ENCODE measurements at regions not wholly inside any gene's neighbourhood (a gene's known extent, or its start where the extent isn't known, plus 50 kb on each side); places are given as distances from the start of the nearest gene placed in this dataset.

GRCh38 chr14:84485036-84485435 lies 1044.9 kb upstream of the FLRT2 start:
- no peak overlapping the region for H3K4me2 ChIP-seq (ENCODE audit: low read length)
- no peak for TF ChIP-seq EZH2 (IDR thresholded peaks at IDR 0.05; ENCODE audit: borderline replicate concordance, low read length)
- TF ChIP-seq CTCF (IDR thresholded peaks at IDR 0.05; ENCODE audit: low read length) = no peak
- H3K27me3 ChIP-seq (ENCODE audit: insufficient read depth, low read length) = no peaks in the 10 kb centered on the region
- H3F3A ChIP-seq (ENCODE audit: insufficient read depth, low read length) = no peaks in the 10 kb centered on the region
- H3K36me3 ChIP-seq (ENCODE audit: insufficient read depth, low read length) = no peaks in the 10 kb centered on the region
- no peaks in the 10 kb centered on the region for H4K20me1 ChIP-seq (ENCODE audit: insufficient read depth, low read length)
- H3K9me3 ChIP-seq (ENCODE audit: low read length) = no peaks in the 10 kb centered on the region
- H3K79me2 ChIP-seq (ENCODE audit: insufficient read depth, low read length) = no peaks in the 10 kb centered on the region
- no peak overlapping the region for H3K4me3 ChIP-seq (ENCODE audit: low read depth, low read length, poor library complexity, severe bottlenecking)
- no peak overlapping the region for H3K9ac ChIP-seq (ENCODE audit: low read length)
- H3K9me2 ChIP-seq (ENCODE audit: low read depth, low read length) = no peaks in the 10 kb centered on the region
- H2AFZ ChIP-seq (ENCODE audit: low read length) = no peak overlapping the region
- no peak overlapping the region for H3K27ac ChIP-seq (ENCODE audit: low read depth, low read length, poor library complexity, severe bottlenecking)
- H3K4me1 ChIP-seq (ENCODE audit: insufficient read depth, low read length, severe bottlenecking) = no peaks in the 10 kb centered on the region

GRCh38 chr14:84490081-84490480 lies 1039.9 kb upstream of the FLRT2 start:
- Histone ChIP-seq H3K79me2 (ENCODE audit: insufficient read depth, low read length) (no peaks in the 10 kb centered on the region), H3K27me3 (ENCODE audit: insufficient read depth, low read length) (no peaks in the 10 kb centered on the region), H3F3A (ENCODE audit: insufficient read depth, low read length) (no peaks in the 10 kb centered on the region), H3K27ac (ENCODE audit: low read depth, low read length, poor library complexity, severe bottlenecking) (no peak overlapping the region), H3K4me3 (ENCODE audit: low read depth, low read length, poor library complexity, severe bottlenecking) (no peak overlapping the region), H3K4me2 (ENCODE audit: low read length) (no peak overlapping the region), H3K9me3 (ENCODE audit: low read length) (no peaks in the 10 kb centered on the region), H4K20me1 (ENCODE audit: insufficient read depth, low read length) (no peaks in the 10 kb centered on the region), H3K9me2 (ENCODE audit: low read depth, low read length) (no peaks in the 10 kb centered on the region), H3K9ac (ENCODE audit: low read length) (no peak overlapping the region), H3K4me1 (ENCODE audit: insufficient read depth, low read length, severe bottlenecking) (no peaks in the 10 kb centered on the region), H3K36me3 (ENCODE audit: insufficient read depth, low read length) (no peaks in the 10 kb centered on the region), H2AFZ (ENCODE audit: low read length) (no peak overlapping the region)
- TF ChIP-seq EZH2 (IDR thresholded peaks at IDR 0.05; ENCODE audit: borderline replicate concordance, low read length) (no peak), CTCF (IDR thresholded peaks at IDR 0.05; ENCODE audit: low read length) (no peak)

GRCh38 chr14:84492685-84493084 lies 1037.3 kb upstream of the FLRT2 start:
- H3K36me3 ChIP-seq (ENCODE audit: insufficient read depth, low read length) = no peaks in the 10 kb centered on the region
- H3K27me3 ChIP-seq (ENCODE audit: insufficient read depth, low read length) = no peaks in the 10 kb centered on the region
- H3K4me2 ChIP-seq (ENCODE audit: low read length) = no peak overlapping the region
- TF ChIP-seq CTCF (IDR thresholded peaks at IDR 0.05; ENCODE audit: low read length) (no peak), EZH2 (IDR thresholded peaks at IDR 0.05; ENCODE audit: borderline replicate concordance, low read length) (no peak)
- H3F3A ChIP-seq (ENCODE audit: insufficient read depth, low read length) = no peaks in the 10 kb centered on the region
- no peak overlapping the region for H3K4me3 ChIP-seq (ENCODE audit: low read depth, low read length, poor library complexity, severe bottlenecking)
- no peak overlapping the region for H3K27ac ChIP-seq (ENCODE audit: low read depth, low read length, poor library complexity, severe bottlenecking)
- no peaks in the 10 kb centered on the region for H3K79me2 ChIP-seq (ENCODE audit: insufficient read depth, low read length)
- H3K4me1 ChIP-seq (ENCODE audit: insufficient read depth, low read length, severe bottlenecking) = no peaks in the 10 kb centered on the region
- H4K20me1 ChIP-seq (ENCODE audit: insufficient read depth, low read length) = no peaks in the 10 kb centered on the region
- H3K9ac ChIP-seq (ENCODE audit: low read length) = no peak overlapping the region
- no peaks in the 10 kb centered on the region for H3K9me3 ChIP-seq (ENCODE audit: low read length)
- no peaks in the 10 kb centered on the region for H3K9me2 ChIP-seq (ENCODE audit: low read depth, low read length)
- no peak overlapping the region for H2AFZ ChIP-seq (ENCODE audit: low read length)
